HEK293 (cell line): ENCODE measurements at regions not wholly inside any gene's neighbourhood (a gene's known extent, or its start where the extent isn't known, plus 50 kb on each side); places are given as distances from the start of the nearest gene placed in this dataset.

Experiments used
- BCL6B ChIP-seq: fragments of 450-650 bp; formaldehyde crosslinking; IDR thresholded peaks from 2 replicates; pipeline ENCODE4 v1.5.1; 2017; ENCODE audit warnings: missing biosample characterization, missing genetic modification characterization
- CTCF ChIP-seq: fragments of 450-650 bp; formaldehyde crosslinking; IDR thresholded peaks from 2 replicates; pipeline ENCODE4 v1.5.1; 2016; ENCODE audit warnings: missing biosample characterization, missing genetic modification characterization
- ELK4 ChIP-seq: IDR thresholded peaks from 2 replicates; pipeline ENCODE4 v1.6.1; 2011; ENCODE audit warnings: mild to moderate bottlenecking, low read depth, low read length, borderline replicate concordance

DNA sequence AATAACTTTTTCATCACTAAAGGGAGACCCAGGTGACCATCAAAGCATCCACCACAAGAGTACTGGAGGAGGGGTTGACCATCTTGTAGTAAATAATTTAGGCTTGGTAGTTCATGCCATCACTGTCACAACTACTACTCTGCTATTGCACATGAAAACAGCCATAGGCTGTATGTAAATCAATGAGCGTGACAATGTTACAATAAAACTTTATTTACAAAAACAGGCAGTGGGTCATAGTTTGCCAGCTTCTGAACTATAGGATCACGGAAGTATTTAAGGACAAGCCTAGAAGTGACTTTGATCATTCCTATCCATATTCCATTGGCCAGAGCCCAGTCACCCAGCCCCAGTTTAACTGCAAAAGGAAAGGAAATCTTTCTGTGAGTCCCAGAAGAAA lies 153.4 kb downstream of the NUAK1 start:
- TF ChIP-seq CTCF (tag by site-specific recombination) (no peak), BCL6B (no peak), ELK4 (no peak)
